PC-9 (cell line): ENCODE measurements at regions not wholly inside any gene's neighbourhood (a gene's known extent, or its start where the extent isn't known, plus 50 kb on each side); places are given as distances from the start of the nearest gene placed in this dataset.

Source experiments
- BruUV-seq: library from RNA; stranded (reverse); fragments of 400-500 nt; replicated peaks from 2 replicates; lab custom pipeline; 2021; lab: Mats Ljungman, UMichigan
- CTCF ChIA-PET: fragments of 300-600 bp; sonication (Branson Sonifier 250); formaldehyde crosslinking; loops from one replicate; lab custom pipeline; 2022; ENCODE audit warnings: antibody characterized with exemption; lab: Charles Lee
- POLR2A ChIA-PET: fragments of 300-600 bp; sonication (Branson Sonifier 250); formaldehyde crosslinking; loops from one replicate; lab custom pipeline; 2022; ENCODE audit warnings: antibody characterized with exemption; ENCODE audit not compliant: unreplicated experiment; lab: Charles Lee
- DNase-seq, 2 experiments: peaks; one replicate each; pipeline versions ENCODE4 v3.0.0 to v3.0.0-alpha.2; 2015 to 2022; ENCODE audit warnings: mixed read lengths in 1 of 2
- H2AFZ ChIP-seq: fragments of 200-600 bp; sonication (generic); 2 replicates; pipeline ENCODE4 v1.8.1; 2017; ENCODE audit warnings: antibody characterized with exemption
- H3F3A ChIP-seq: fragments of 200-600 bp; sonication (generic); 2 replicates; pipeline ENCODE4 v1.8.1; 2017; ENCODE audit warnings: antibody characterized with exemption, mild to moderate bottlenecking, low read depth; ENCODE audit not compliant: insufficient read depth
- H3K27ac ChIP-seq: fragments of 200-600 bp; sonication (generic); 2 replicates; pipeline ENCODE4 v1.6.1; 2016; ENCODE audit warnings: mixed run types
- H3K27me3 ChIP-seq: fragments of 200-600 bp; sonication (generic); 2 replicates; pipeline ENCODE4 v1.6.1; 2016; ENCODE audit warnings: low read depth, mixed run types; ENCODE audit not compliant: insufficient read depth
- H3K36me3 ChIP-seq: fragments of 200-600 bp; sonication (generic); 2 replicates; pipeline ENCODE4 v1.6.1; 2016; ENCODE audit warnings: low read depth, mixed run types
- H3K4me1 ChIP-seq: fragments of 200-600 bp; sonication (generic); replicated peaks from 2 replicates; pipeline ENCODE4 v1.6.1; 2016; ENCODE audit warnings: mixed run types; ENCODE audit not compliant: insufficient read depth
- H3K4me2 ChIP-seq: fragments of 200-600 bp; sonication (generic); 2 replicates; pipeline ENCODE4 v1.6.1; 2017; ENCODE audit warnings: mixed run types
- H3K4me3 ChIP-seq: fragments of 200-600 bp; sonication (generic); 2 replicates; pipeline ENCODE4 v1.6.1; 2016; ENCODE audit warnings: mixed run types
- H3K79me2 ChIP-seq: fragments of 200-600 bp; sonication (generic); 2 replicates; pipeline ENCODE4 v1.6.1; 2017; ENCODE audit warnings: low read depth, mixed run types
- H3K9me2 ChIP-seq: fragments of 200-600 bp; sonication (generic); 2 replicates; pipeline ENCODE4 v1.8.1; 2017; ENCODE audit warnings: mild to moderate bottlenecking; ENCODE audit not compliant: insufficient read depth
- H3K9me3 ChIP-seq: fragments of 200-600 bp; sonication (generic); 2 replicates; pipeline ENCODE4 v1.8.1; 2016; ENCODE audit warnings: low read depth; ENCODE audit not compliant: insufficient read depth
- H4K20me1 ChIP-seq: fragments of 200-600 bp; sonication (generic); 2 replicates; pipeline ENCODE4 v1.8.1; 2017; ENCODE audit not compliant: insufficient read depth
- CTCF ChIP-seq: fragments of 200-600 bp; sonication (generic); conservative IDR thresholded peaks from 2 replicates; pipeline ENCODE4 v1.6.1; 2017; ENCODE audit warnings: mixed run types, antibody characterized with exemption, mild to moderate bottlenecking, moderate library complexity
- EZH2 ChIP-seq: fragments of 200-600 bp; sonication (generic); IDR thresholded peaks from 2 replicates; pipeline ENCODE4 v1.8.0; 2017; ENCODE audit warnings: antibody characterized with exemption, low read depth
- intact Hi-C: fragments of 100-400 bp; cut with micrococcal nuclease; formaldehyde crosslinking; loops from one replicate; pipeline ENCODE4 v1.10.0; 2022; ENCODE audit not compliant: unreplicated experiment

GRCh38 chr6:144659202-144660182, 374.4 kb downstream of the UTRN start:
- intact Hi-C loops: no loop called here
- no peaks in the 10 kb centered on the region for H3F3A ChIP-seq
- no TSS peak for BruUV-seq
- no peaks in the 10 kb centered on the region for H3K9me2 ChIP-seq
- TF ChIP-seq CTCF (no peak), EZH2 (no peak)
- no peak overlapping the region for H2AFZ ChIP-seq
- H3K27ac ChIP-seq: no peak overlapping the region
- no peaks in the 10 kb centered on the region for H3K9me3 ChIP-seq
- no peaks in the 10 kb centered on the region for H3K27me3 ChIP-seq
- no peaks in the 10 kb centered on the region for H3K79me2 ChIP-seq
- no peak overlapping the region for H3K4me2 ChIP-seq
- H3K4me3 ChIP-seq: no peak overlapping the region
- CTCF ChIA-PET: interaction anchor here (0.6 kb wide), 1 partner anchor 113 kb away, joined by 8 read pairs; no protein-coding TSS in a partner anchor
- H3K36me3 ChIP-seq: no peaks in the 10 kb centered on the region
- POLR2A ChIA-PET: no interaction called here
- no peak for DNase-seq
- H4K20me1 ChIP-seq: 0 out of 2 replicates have a peak, but pooled peaks cover 3% of the 10 kb centered on the region
- H3K4me1 ChIP-seq: no peaks in the 10 kb centered on the region

- no peak for DNase-seq
- CTCF ChIA-PET: no interaction called here
- H2AFZ ChIP-seq: no peak overlapping the region
- no peak overlapping the region for H3K27ac ChIP-seq
- no peaks in the 10 kb centered on the region for H3K27me3 ChIP-seq
- no peak for TF ChIP-seq EZH2
- TF ChIP-seq CTCF: no peak
- BruUV-seq: no TSS peak
- H3F3A ChIP-seq: no peaks in the 10 kb centered on the region
- H3K4me1 ChIP-seq: no peaks in the 10 kb centered on the region
- POLR2A ChIA-PET: no interaction called here
- H3K36me3 ChIP-seq: no peaks in the 10 kb centered on the region
- no peak overlapping the region for H3K4me2 ChIP-seq
- intact Hi-C loops: no loop called here
- 0 out of 2 replicates have a peak, but pooled peaks cover 3% of the 10 kb centered on the region for H4K20me1 ChIP-seq
- no peaks in the 10 kb centered on the region for H3K79me2 ChIP-seq
- H3K9me2 ChIP-seq: no peaks in the 10 kb centered on the region
- H3K9me3 ChIP-seq: no peaks in the 10 kb centered on the region
- no peak overlapping the region for H3K4me3 ChIP-seq
These were observed 375.5 kb downstream of the UTRN start for GRCh38 chr6:144660561-144661115.

- no peaks in the 10 kb centered on the region for H3K27me3 ChIP-seq
- BruUV-seq: no TSS peak
- POLR2A ChIA-PET: no interaction called here
- H3K4me3 ChIP-seq: no peak overlapping the region
- no peaks in the 10 kb centered on the region for H3K9me2 ChIP-seq
- H3K4me2 ChIP-seq: no peak overlapping the region
- CTCF ChIA-PET: no interaction called here
- TF ChIP-seq EZH2 (no peak), CTCF (no peak)
- DNase-seq: no peak
- intact Hi-C loops: no loop called here
- H3K36me3 ChIP-seq: no peaks in the 10 kb centered on the region
- H3K27ac ChIP-seq: no peak overlapping the region
- no peaks in the 10 kb centered on the region for H3K79me2 ChIP-seq
- no peaks in the 10 kb centered on the region for H3K4me1 ChIP-seq
- no peaks in the 10 kb centered on the region for H3K9me3 ChIP-seq
- 0 out of 2 replicates have a peak, but pooled peaks cover 3% of the 10 kb centered on the region for H4K20me1 ChIP-seq
- no peaks in the 10 kb centered on the region for H3F3A ChIP-seq
- no peak overlapping the region for H2AFZ ChIP-seq
These were observed 376.1 kb downstream of the UTRN start for GRCh38 chr6:144661116-144661806.
